HG03469 (cell line): ENCODE measurements at regions not wholly inside any gene's neighbourhood (a gene's known extent, or its start where the extent isn't known, plus 50 kb on each side); places are given as distances from the start of the nearest gene placed in this dataset.
"Not testable (repeated sequence)": the region's sequence is repeated elsewhere in the genome, so short reads cannot be mapped to it uniquely, and the experiment has no call there.

Experiments
- ATAC-seq: cut with Tn5 transposase; IDR thresholded peaks from one replicate; pipeline ENCODE4 v1.9.1; 2021; ENCODE audit warnings: mild to moderate bottlenecking, moderate library complexity, moderate number of reproducible peaks; ENCODE audit not compliant: unreplicated experiment

DNA sequence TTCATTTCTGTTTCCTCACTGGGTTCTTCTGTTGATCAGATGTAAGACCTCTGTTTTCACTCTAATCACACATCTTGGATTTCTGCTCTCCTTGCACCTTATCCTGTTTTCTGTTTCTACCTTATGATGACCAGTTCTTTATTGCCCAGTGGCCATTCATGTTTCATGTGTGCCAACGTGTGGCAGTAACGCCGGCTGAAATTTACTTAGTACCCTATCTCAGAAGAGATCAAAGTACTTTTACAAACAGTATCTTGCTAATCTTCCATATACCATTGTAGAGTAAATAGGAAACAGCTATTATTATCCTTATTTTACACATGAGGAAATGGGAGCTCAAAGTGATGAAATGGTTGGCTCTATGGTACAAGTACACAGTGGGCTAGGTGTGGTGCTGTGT, 74.0 kb downstream of the GATA3 start:
- ATAC-seq = no peak

DNA sequence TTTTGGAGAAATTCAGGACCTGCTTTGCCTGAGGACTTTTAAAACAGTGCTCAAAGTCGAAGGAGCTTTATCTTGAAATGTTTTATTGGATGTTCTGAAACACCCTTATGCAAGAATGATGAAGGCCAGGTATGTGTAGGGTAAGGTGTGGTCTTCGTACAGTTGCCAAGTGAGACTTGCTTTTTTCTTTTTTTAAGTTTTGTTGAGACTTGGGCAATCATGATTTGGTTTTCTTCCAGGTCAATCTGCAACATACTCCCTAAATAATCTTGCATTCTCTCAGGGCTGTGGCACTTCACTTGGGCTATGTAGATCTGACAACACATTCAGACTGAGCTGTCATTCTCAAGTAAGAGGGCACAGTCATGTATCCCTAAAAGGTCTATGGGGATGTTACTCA, 75.0 kb downstream of the GATA3 start:
- no peak for ATAC-seq

- ATAC-seq = peak; percentile 63
Observed at GRCh38 chr10:8130973-8131911, 76.8 kb downstream of the GATA3 start.

- peak; percentile 41 for ATAC-seq
Observed at GRCh38 chr10:8133146-8133545, 78.7 kb downstream of the GATA3 start.

GRCh38 chr10:8136736-8137135, 82.2 kb downstream of the GATA3 start:
- ATAC-seq = no peak

DNA sequence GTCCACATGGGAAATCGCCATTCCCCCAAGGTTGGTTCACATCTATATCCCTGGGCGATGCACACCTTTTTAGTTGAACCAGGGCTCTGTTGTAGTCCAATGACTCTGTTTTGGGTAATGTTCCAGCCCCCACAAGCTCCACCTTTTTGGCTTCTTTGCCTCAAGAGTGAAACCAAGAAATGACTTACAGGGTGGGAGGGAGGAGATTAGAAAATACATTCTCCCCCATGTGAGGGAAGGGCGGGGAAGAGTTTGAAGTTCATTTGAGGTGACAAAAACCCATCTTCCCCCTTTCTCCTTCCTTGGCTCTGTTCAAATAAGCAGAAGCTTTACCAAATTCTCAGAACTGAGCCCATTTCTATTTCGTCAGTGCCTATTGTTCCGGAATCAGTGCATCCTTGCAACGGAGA, 82.8 kb downstream of the GATA3 start:
- ATAC-seq = no peak

GRCh38 chr10:8137726-8138125, 83.2 kb downstream of the GATA3 start:
- no peak for ATAC-seq

- ATAC-seq = no peak
Observed at GRCh38 chr10:8138471-8138870, 84.0 kb downstream of the GATA3 start.

- no peak for ATAC-seq
Observed at GRCh38 chr10:8144496-8144895, 90.0 kb downstream of the GATA3 start.

- no peak for ATAC-seq
Observed at GRCh38 chr10:8146650-8147049, 92.2 kb downstream of the GATA3 start.

- ATAC-seq = no peak
Observed at GRCh38 chr10:8149991-8150390, 95.5 kb downstream of the GATA3 start.

DNA sequence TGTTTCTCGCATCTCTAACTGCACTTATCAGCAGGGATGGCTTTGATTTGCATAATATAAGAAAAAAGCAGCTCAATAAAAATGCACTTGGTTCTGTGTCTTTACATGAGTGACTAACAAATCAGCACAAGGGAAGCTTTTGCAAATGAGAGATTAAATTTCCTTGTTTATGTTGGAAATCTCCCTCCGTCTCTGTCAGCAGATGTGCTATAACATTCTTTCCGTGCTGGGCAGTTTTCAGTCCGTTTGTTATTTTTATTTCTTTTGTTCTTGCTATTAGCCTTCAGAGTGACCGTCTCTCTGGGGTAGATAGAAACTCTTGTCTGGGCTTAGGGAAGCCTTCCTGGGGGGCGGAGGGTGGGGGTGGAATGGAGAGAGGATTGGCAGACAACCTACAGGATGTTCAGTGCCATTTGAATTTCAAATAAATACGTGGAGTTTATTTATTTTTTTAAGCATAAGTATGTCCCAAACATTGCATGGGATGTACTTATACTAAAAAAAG, 96.0 kb downstream of the GATA3 start:
- ATAC-seq = no peak

- no peak for ATAC-seq
Observed at GRCh38 chr10:8151086-8151485, 96.6 kb downstream of the GATA3 start.

- ATAC-seq = no peak
Observed at GRCh38 chr10:8156918-8157317, 102.4 kb downstream of the GATA3 start.

- no peak for ATAC-seq
Observed at GRCh38 chr10:8158193-8159071, 103.9 kb downstream of the GATA3 start.

GRCh38 chr10:8159341-8160165, 105.1 kb downstream of the GATA3 start:
- no peak for ATAC-seq

GRCh38 chr10:8163824-8164223, 109.3 kb downstream of the GATA3 start:
- ATAC-seq = no peak

DNA sequence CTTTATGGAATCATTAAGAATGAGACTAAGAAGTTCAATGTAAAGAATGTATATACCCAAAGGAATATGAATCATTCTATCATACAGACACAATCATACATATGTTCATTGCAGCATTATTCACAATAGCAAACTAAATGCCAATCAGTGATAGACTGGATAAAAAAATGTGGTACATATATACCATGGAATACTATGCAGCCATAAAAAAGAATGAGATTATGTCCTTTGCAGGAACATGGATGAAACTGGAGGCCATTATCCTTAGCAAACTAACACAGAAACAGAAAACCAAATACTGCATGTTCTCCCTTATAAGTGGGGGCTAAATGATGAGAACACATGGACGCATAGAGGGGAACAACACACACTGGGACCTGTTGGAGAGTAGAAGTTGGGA, 110.2 kb downstream of the GATA3 start:
- ATAC-seq = not testable (repeated sequence)

DNA sequence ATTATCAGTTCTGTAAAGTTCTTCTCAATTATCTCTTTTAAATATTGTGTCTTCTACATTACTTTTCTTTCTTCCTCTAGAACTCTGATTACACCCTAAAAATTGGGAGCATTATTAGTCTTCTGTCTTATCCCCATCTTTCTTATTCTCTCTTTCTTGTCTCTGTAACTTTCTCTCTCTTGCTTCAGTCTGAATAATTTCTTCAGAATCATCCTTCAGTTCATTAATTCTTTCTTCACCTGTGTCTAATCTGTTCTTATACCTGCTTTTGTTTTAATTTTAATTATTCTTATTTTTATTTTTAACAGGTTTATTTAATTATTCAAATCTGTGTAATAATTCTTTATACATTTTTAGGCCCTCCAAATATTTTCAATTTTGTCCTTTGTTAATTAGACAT, 114.3 kb downstream of the GATA3 start:
- no peak for ATAC-seq

GRCh38 chr10:8171008-8171407, 116.5 kb downstream of the GATA3 start:
- no peak for ATAC-seq

GRCh38 chr10:8172604-8173003, 118.1 kb downstream of the GATA3 start:
- ATAC-seq = no peak
